ENCODE measurements at regions not wholly inside any gene's neighbourhood (a gene's known extent, or its start where the extent isn't known, plus 50 kb on each side); places are given as distances from the start of the nearest gene placed in this dataset.

GRCh38 chr5:135204151-135204600 lies 170.1 kb upstream of the PITX1 start:
- H3K27me3 ChIP-seq, result no peaks in the 10 kb centered on the region
- 35 to 45% methylated on average over 1 of the region's 1 CpG for WGBS, 2 donors

GRCh38 chr5:135203593-135204036 lies 169.6 kb upstream of the PITX1 start:
- no peak for DNase-seq
- peaks cover 0 to 11% (median 0%) of the 10 kb centered on the region in 3 donors for H3K9me3 ChIP-seq
- peak overlapping the region in 2 of 4 donors; percentile 13 to 48 for H3K27ac ChIP-seq
- H3K4me3 ChIP-seq, result no peak overlapping the region
- H3K27me3 ChIP-seq, result no peaks in the 10 kb centered on the region
- no peaks in the 10 kb centered on the region for H3K36me3 ChIP-seq
- H3K4me1 ChIP-seq, result peaks cover 3 to 15% (median 4%) of the 10 kb centered on the region in 3 donors
- intact Hi-C loops (cut with DNase I), result no loop called here
- WGBS, 2 donors, result 46 to 68% methylated on average over 4 of the region's 4 CpGs
- no peak for TF ChIP-seq POLR2A (IDR thresholded peaks at IDR 0.05)
- TF ChIP-seq CTCF (IDR thresholded peaks at IDR 0.05), result peak in 5 of 6 experiments; percentile 27 to 76 (median 49)

More at GRCh38 chr5:135204151-135204600, 170.1 kb upstream of the PITX1 start:
- peaks cover 0 to 11% (median 0%) of the 10 kb centered on the region in 3 donors for H3K9me3 ChIP-seq
- H3K4me3 ChIP-seq, result no peak overlapping the region
- no peak for TF ChIP-seq POLR2A (IDR thresholded peaks at IDR 0.05)
- peak in 4 of 6 experiments; percentile 41 to 57 (median 50) for TF ChIP-seq CTCF (IDR thresholded peaks at IDR 0.05)
- DNase-seq, result no peak
- intact Hi-C loops (cut with DNase I), result no loop called here
- peak overlapping the region in 2 of 4 donors; percentile 13 to 48 for H3K27ac ChIP-seq
- peaks cover 4 to 21% (median 8%) of the 10 kb centered on the region in 3 donors for H3K4me1 ChIP-seq
- no peaks in the 10 kb centered on the region for H3K36me3 ChIP-seq

- intact Hi-C loops (cut with DNase I), result no loop called here
- H3K4me1 ChIP-seq, result peaks cover 0 to 9% (median 2%) of the 10 kb centered on the region in 3 donors
- no peaks in the 10 kb centered on the region for H3K36me3 ChIP-seq
- H3K9me3 ChIP-seq, result peaks cover 0 to 11% (median 0%) of the 10 kb centered on the region in 3 donors
- no peak for TF ChIP-seq CTCF (IDR thresholded peaks at IDR 0.05)
- TF ChIP-seq POLR2A (IDR thresholded peaks at IDR 0.05), result no peak
- 93 to 96% methylated on average over 2 of the region's 2 CpGs for WGBS, 2 donors
- DNase-seq, result no peak
- H3K27ac ChIP-seq, result peak overlapping the region in 1 of 4 donors; percentile 13
- no peaks in the 10 kb centered on the region for H3K27me3 ChIP-seq
- no peak overlapping the region for H3K4me3 ChIP-seq
These were observed 169.0 kb upstream of the PITX1 start for GRCh38 chr5:135203019-135203418.

- H3K4me1 ChIP-seq, result peaks cover 0 to 17% (median 5%) of the 10 kb centered on the region in 3 donors
- H3K36me3 ChIP-seq, result no peaks in the 10 kb centered on the region
- TF ChIP-seq POLR2A (IDR thresholded peaks at IDR 0.05) (no peak), CTCF (IDR thresholded peaks at IDR 0.05) (no peak)
- WGBS, 2 donors, result 75 to 81% methylated on average over 1 of the region's 1 CpG
- no peak for DNase-seq
- H3K4me3 ChIP-seq, result no peak overlapping the region
- intact Hi-C loops (cut with DNase I), result no loop called here
- H3K27ac ChIP-seq, result no peak overlapping the region
- no peaks in the 10 kb centered on the region for H3K27me3 ChIP-seq
- H3K9me3 ChIP-seq, result peaks cover 0 to 11% (median 0%) of the 10 kb centered on the region in 3 donors
These were observed 165.9 kb upstream of the PITX1 start for GRCh38 chr5:135199919-135200318.

- Histone ChIP-seq H3K27ac (peak overlapping the region in 2 of 4 donors; percentile 90 to 97), H3K9me3 (no peaks in the 10 kb centered on the region), H3K4me3 (no peak overlapping the region), H3K27me3 (peaks cover 0 to 2% (median 0%) of the 10 kb centered on the region in 4 donors), H3K4me1 (peaks cover 5 to 45% (median 34%) of the 10 kb centered on the region in 3 donors), H3K36me3 (no peaks in the 10 kb centered on the region)
- intact Hi-C loops (cut with DNase I), result no loop called here
- no peak for DNase-seq
- TF ChIP-seq CTCF (IDR thresholded peaks at IDR 0.05) (no peak), POLR2A (IDR thresholded peaks at IDR 0.05) (no peak)
- 25 to 48% methylated on average over 1 of the region's 1 CpG for WGBS, 2 donors
These were observed 162.5 kb upstream of the PITX1 start for GRCh38 chr5:135196483-135196882.

All from esophagus squamous epithelium (tissue), 5 donors.